ENCODE measurements at regions not wholly inside any gene's neighbourhood (a gene's known extent, or its start where the extent isn't known, plus 50 kb on each side); places are given as distances from the start of the nearest gene placed in this dataset.

DNA sequence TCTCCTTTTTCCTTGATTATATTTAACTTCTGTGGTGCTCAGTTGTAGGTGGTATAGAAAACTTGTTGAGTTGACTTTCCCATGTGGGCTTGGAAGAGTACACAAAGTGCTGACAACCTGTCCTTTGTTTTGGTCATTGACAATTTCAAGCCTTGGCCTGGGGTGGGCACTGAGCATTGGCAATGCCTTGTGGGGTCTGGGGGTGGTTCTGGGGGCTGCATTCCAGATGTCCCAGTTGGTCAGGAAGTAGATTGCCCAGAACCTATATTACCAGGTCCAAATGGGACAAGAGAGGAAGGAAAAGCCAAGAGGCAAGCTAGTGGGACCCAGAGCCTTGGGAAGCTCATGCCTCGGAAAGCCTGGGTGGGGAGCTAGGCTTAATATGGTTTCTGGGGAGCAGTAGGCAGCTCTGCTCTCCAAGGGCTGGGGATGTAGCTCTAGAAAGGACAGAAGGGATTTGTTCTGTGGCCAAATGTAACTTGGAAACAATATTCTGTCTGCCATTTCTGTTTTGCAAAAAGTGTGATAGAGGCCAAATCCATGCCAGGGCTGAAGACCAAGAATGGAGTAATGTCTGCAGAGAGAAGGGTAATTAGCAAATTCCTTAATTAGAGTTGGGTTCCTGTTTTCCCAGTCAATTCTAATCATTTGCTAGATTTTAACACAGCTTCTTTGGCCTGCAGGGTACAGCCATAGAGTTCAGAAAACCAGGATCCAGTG, 87.4 kb downstream of the SLC4A3 start:
- Histone ChIP-seq H3K4me1 (ENCODE audit: insufficient read depth) (peaks cover 2% of the 10 kb centered on the region), H3K27ac (no peak overlapping the region), H3K4me3 (no peak overlapping the region), H3K9me3 (no peaks in the 10 kb centered on the region), H3K36me3 (no peaks in the 10 kb centered on the region), H3K27me3 (no peaks in the 10 kb centered on the region)
- intact Hi-C loops (cut with DNase I), result no loop called here
- 95 to 97% (median 96%) methylated on average over 1 of the region's 1 CpG for WGBS, 3 donors
- no peak for DNase-seq
- no peak for TF ChIP-seq POLR2A (IDR thresholded peaks at IDR 0.05)
- TF ChIP-seq, protein P1, sequence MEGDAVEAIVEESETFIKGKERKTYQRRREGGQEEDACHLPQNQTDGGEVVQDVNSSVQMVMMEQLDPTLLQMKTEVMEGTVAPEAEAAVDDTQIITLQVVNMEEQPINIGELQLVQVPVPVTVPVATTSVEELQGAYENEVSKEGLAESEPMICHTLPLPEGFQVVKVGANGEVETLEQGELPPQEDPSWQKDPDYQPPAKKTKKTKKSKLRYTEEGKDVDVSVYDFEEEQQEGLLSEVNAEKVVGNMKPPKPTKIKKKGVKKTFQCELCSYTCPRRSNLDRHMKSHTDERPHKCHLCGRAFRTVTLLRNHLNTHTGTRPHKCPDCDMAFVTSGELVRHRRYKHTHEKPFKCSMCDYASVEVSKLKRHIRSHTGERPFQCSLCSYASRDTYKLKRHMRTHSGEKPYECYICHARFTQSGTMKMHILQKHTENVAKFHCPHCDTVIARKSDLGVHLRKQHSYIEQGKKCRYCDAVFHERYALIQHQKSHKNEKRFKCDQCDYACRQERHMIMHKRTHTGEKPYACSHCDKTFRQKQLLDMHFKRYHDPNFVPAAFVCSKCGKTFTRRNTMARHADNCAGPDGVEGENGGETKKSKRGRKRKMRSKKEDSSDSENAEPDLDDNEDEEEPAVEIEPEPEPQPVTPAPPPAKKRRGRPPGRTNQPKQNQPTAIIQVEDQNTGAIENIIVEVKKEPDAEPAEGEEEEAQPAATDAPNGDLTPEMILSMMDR (IDR thresholded peaks at IDR 0.05), result no peak
- TF ChIP-seq EP300 (IDR thresholded peaks at IDR 0.05), result no peak

GRCh38 chr2:219718066-219718465, 90.6 kb downstream of the SLC4A3 start:
- no peak overlapping the region for H3K4me3 ChIP-seq
- no peaks in the 10 kb centered on the region for H3K36me3 ChIP-seq
- H3K9me3 ChIP-seq, result no peaks in the 10 kb centered on the region
- DNase-seq, result no peak
- no peaks in the 10 kb centered on the region for H3K27me3 ChIP-seq
- no peak overlapping the region for H3K27ac ChIP-seq
- peaks cover under 1% of the 10 kb centered on the region for H3K4me1 ChIP-seq (ENCODE audit: insufficient read depth)
- 86 to 96% (median 91%) methylated on average over 3 of the region's 3 CpGs for WGBS, 3 donors
- TF ChIP-seq, protein P1 (IDR thresholded peaks at IDR 0.05), result no peak
- TF ChIP-seq POLR2A (IDR thresholded peaks at IDR 0.05) (no peak), EP300 (IDR thresholded peaks at IDR 0.05) (no peak)
- intact Hi-C loops (cut with DNase I), result no loop called here

DNA sequence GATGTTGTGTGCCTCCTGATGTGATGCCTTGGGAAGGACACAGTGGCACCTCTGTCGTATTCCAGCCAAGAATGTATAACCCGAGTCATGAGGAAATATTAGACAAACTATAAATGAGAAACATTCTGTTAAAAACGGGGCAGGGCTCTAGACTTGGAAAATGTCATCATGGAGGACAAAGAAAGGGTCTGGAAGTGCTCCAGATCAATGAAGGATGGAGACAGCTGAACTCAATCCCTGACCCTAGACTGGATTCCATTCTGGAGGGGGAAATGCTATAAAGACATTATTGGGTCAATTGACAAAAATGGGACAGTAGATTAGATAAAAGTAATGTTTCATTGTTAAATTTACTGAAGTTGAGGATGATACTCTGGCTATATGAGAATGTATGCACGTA, 92.1 kb downstream of the SLC4A3 start:
- Histone ChIP-seq H3K9me3 (no peaks in the 10 kb centered on the region), H3K27ac (no peak overlapping the region), H3K4me3 (no peak overlapping the region), H3K27me3 (no peaks in the 10 kb centered on the region), H3K4me1 (ENCODE audit: insufficient read depth) (no peaks in the 10 kb centered on the region), H3K36me3 (no peaks in the 10 kb centered on the region)
- no peak for DNase-seq
- intact Hi-C loops (cut with DNase I), result no loop called here
- WGBS, 3 donors, result 51 to 66% (median 55%) methylated on average over 4 of the region's 4 CpGs
- TF ChIP-seq POLR2A (IDR thresholded peaks at IDR 0.05) (no peak), EP300 (IDR thresholded peaks at IDR 0.05) (no peak)
- TF ChIP-seq, protein P1 (IDR thresholded peaks at IDR 0.05), result no peak

DNA sequence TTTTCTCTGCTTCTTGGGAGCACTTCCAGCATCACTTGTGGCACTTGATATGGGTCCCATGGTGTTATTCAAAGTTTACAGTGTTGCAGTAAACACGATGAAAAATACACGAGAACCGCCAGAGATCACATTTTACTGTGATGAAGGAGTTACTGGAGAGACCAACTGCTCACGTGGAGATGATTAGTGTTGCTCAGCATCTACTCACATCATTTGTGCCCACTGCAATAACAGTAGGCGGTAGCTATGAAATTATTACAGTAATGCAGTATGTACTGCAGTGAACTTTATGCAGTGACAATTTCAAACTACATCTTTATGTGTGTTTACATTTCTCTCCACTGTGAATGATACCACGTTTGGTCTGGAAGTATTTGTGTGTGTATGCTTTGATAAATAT, 93.5 kb downstream of the SLC4A3 start:
- intact Hi-C loops (cut with DNase I), result no loop called here
- Histone ChIP-seq H3K9me3 (no peaks in the 10 kb centered on the region), H3K4me1 (ENCODE audit: insufficient read depth) (no peaks in the 10 kb centered on the region), H3K36me3 (no peaks in the 10 kb centered on the region), H3K4me3 (no peak overlapping the region), H3K27ac (no peak overlapping the region), H3K27me3 (no peaks in the 10 kb centered on the region)
- no peak for DNase-seq
- 62 to 82% (median 69%) methylated on average over 6 of the region's 6 CpGs for WGBS, 3 donors
- no peak for TF ChIP-seq POLR2A (IDR thresholded peaks at IDR 0.05)

- no peaks in the 10 kb centered on the region for H3K4me1 ChIP-seq (ENCODE audit: insufficient read depth)
- intact Hi-C loops (cut with DNase I), result no loop called here
- TF ChIP-seq POLR2A (IDR thresholded peaks at IDR 0.05) (no peak), EP300 (IDR thresholded peaks at IDR 0.05) (no peak)
- TF ChIP-seq, protein P1 (IDR thresholded peaks at IDR 0.05), result no peak
- H3K27me3 ChIP-seq, result no peaks in the 10 kb centered on the region
- H3K27ac ChIP-seq, result no peak overlapping the region
- DNase-seq, result no peak
- no peaks in the 10 kb centered on the region for H3K36me3 ChIP-seq
- no peaks in the 10 kb centered on the region for H3K9me3 ChIP-seq
- H3K4me3 ChIP-seq, result no peak overlapping the region
- 81 to 84% (median 82%) methylated on average over 10 of the region's 10 CpGs for WGBS, 3 donors
Observed at GRCh38 chr2:219722276-219722879, 94.9 kb downstream of the SLC4A3 start.
